ENCODE measurements at regions not wholly inside any gene's neighbourhood (a gene's known extent, or its start where the extent isn't known, plus 50 kb on each side); places are given as distances from the start of the nearest gene placed in this dataset.
"Not testable (repeated sequence)": the region's sequence is repeated elsewhere in the genome, so short reads cannot be mapped to it uniquely, and the experiment has no call there.

- DNase-seq (ENCODE audit: extremely low read depth in 1 of 11, low read depth in 9 of 11, low spot score in 4 of 11), result no peak
These were observed 480.4 kb downstream of the TRIML1 start for GRCh38 chr4:188619456-188620149.

- DNase-seq (ENCODE audit: extremely low read depth in 1 of 11, low read depth in 9 of 11, low spot score in 4 of 11), result no peak
These were observed 481.4 kb downstream of the TRIML1 start for GRCh38 chr4:188620608-188621007.

- no peak for DNase-seq (ENCODE audit: extremely low read depth in 1 of 11, low read depth in 9 of 11, low spot score in 4 of 11)
These were observed 484.1 kb downstream of the TRIML1 start for GRCh38 chr4:188623314-188623854.

- no peak for DNase-seq (ENCODE audit: extremely low read depth in 1 of 11, low read depth in 9 of 11, low spot score in 4 of 11)
These were observed 485.1 kb downstream of the TRIML1 start for GRCh38 chr4:188624370-188624769.

- DNase-seq (ENCODE audit: extremely low read depth in 1 of 11, low read depth in 9 of 11, low spot score in 4 of 11), result no peak
These were observed 488.7 kb downstream of the TRIML1 start for GRCh38 chr4:188627892-188628291.

GRCh38 chr4:188639479-188640100 is 500.3 kb downstream of the TRIML1 start:
- no peak for DNase-seq (ENCODE audit: extremely low read depth in 1 of 11, low read depth in 9 of 11, low spot score in 4 of 11)

- no peak for DNase-seq (ENCODE audit: extremely low read depth in 1 of 11, low read depth in 9 of 11, low spot score in 4 of 11)
These were observed 508.7 kb downstream of the TRIML1 start for GRCh38 chr4:188647820-188648370.

- DNase-seq (ENCODE audit: extremely low read depth in 1 of 11, low read depth in 9 of 11, low spot score in 4 of 11), result no peak
These were observed 510.4 kb downstream of the TRIML1 start for GRCh38 chr4:188649635-188650034.

GRCh38 chr4:188650516-188650915 is 511.3 kb downstream of the TRIML1 start:
- no peak for DNase-seq (ENCODE audit: extremely low read depth in 1 of 11, low read depth in 9 of 11, low spot score in 4 of 11)

GRCh38 chr4:188657365-188657764 is 518.1 kb downstream of the TRIML1 start:
- no peak for DNase-seq (ENCODE audit: extremely low read depth in 1 of 11, low read depth in 9 of 11, low spot score in 4 of 11)

- no peak for DNase-seq (ENCODE audit: extremely low read depth in 1 of 11, low read depth in 9 of 11, low spot score in 4 of 11)
These were observed 519.8 kb downstream of the TRIML1 start for GRCh38 chr4:188658958-188659522.

GRCh38 chr4:188660796-188661195 is 521.6 kb downstream of the TRIML1 start:
- no peak for DNase-seq (ENCODE audit: extremely low read depth in 1 of 11, low read depth in 9 of 11, low spot score in 4 of 11)

- no peak for DNase-seq (ENCODE audit: extremely low read depth in 1 of 11, low read depth in 9 of 11, low spot score in 4 of 11)
These were observed 522.3 kb downstream of the TRIML1 start for GRCh38 chr4:188661502-188661901.

GRCh38 chr4:188663369-188663768 is 524.1 kb downstream of the TRIML1 start:
- DNase-seq (ENCODE audit: extremely low read depth in 1 of 11, low read depth in 9 of 11, low spot score in 4 of 11), result no peak

GRCh38 chr4:188665491-188666457 is 526.5 kb downstream of the TRIML1 start:
- no peak for DNase-seq (ENCODE audit: extremely low read depth in 1 of 11, low read depth in 9 of 11, low spot score in 4 of 11)

GRCh38 chr4:188678691-188679090 is 539.5 kb downstream of the TRIML1 start:
- not testable (repeated sequence) for DNase-seq (ENCODE audit: extremely low read depth in 1 of 11, low read depth in 9 of 11, low spot score in 4 of 11)

GRCh38 chr4:188680004-188680666 is 540.9 kb downstream of the TRIML1 start:
- no peak for DNase-seq (ENCODE audit: extremely low read depth in 1 of 11, low read depth in 9 of 11, low spot score in 4 of 11)

- no peak for DNase-seq (ENCODE audit: extremely low read depth in 1 of 11, low read depth in 9 of 11, low spot score in 4 of 11)
These were observed 541.4 kb downstream of the TRIML1 start for GRCh38 chr4:188680667-188681063.
